SHP77 treated with DMSO at 0.1 percent for 48 hours (cell line): ENCODE measurements at regions not wholly inside any gene's neighbourhood (a gene's known extent, or its start where the extent isn't known, plus 50 kb on each side); places are given as distances from the start of the nearest gene placed in this dataset.
"Not testable (repeated sequence)": the region's sequence is repeated elsewhere in the genome, so short reads cannot be mapped to it uniquely, and the experiment has no call there.

ENCODE experiments used
- DNase-seq: peaks from one replicate; lab custom pipeline; 2025; lab: John Stamatoyannopoulos, UW

DNA sequence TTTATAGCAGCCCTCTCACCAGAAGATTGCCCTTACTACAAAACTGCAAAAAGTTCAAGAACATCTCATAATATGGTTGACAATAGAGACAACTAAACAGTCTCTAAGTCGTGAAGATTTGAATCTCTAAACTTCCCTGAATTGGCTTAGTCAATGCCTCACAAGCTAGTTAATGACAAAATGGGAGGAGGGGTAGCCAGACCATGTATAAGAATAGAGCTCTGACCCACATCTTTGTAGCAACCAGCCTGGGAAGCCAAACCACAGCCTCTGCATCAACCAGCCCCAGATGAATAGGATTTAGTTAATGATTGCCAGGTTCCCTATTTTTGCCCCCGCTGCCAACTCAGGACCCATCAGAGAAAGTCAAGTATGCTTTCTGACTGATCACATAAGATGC, 1265.9 kb upstream of the PCDH10 start:
- not testable (repeated sequence) for DNase-seq

DNA sequence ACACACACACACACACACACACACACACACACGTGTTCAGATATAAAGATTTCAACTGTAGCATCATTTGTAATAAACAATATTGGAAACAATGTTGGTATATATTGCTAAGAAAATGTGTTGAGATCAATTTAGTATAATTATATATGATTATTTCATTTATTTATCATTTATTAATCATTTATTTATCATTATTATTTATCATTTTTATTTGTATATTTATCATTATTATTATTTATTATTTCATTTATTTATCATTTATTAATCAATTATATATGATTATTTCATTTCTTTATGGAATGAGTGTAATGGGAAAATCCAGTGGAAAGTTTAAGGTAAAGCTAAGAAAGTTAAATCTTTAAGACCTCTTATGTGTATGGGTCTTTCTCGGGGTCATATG, 1223.4 kb upstream of the PCDH10 start:
- DNase-seq: not testable (repeated sequence)

GRCh38 chr4:131967646-131968045, 1181.4 kb upstream of the PCDH10 start:
- not testable (repeated sequence) for DNase-seq

GRCh38 chr4:131974730-131975129, 1174.4 kb upstream of the PCDH10 start:
- DNase-seq: no peak

- DNase-seq: not testable (repeated sequence)
These were observed 1173.6 kb upstream of the PCDH10 start for GRCh38 chr4:131975276-131976132.

DNA sequence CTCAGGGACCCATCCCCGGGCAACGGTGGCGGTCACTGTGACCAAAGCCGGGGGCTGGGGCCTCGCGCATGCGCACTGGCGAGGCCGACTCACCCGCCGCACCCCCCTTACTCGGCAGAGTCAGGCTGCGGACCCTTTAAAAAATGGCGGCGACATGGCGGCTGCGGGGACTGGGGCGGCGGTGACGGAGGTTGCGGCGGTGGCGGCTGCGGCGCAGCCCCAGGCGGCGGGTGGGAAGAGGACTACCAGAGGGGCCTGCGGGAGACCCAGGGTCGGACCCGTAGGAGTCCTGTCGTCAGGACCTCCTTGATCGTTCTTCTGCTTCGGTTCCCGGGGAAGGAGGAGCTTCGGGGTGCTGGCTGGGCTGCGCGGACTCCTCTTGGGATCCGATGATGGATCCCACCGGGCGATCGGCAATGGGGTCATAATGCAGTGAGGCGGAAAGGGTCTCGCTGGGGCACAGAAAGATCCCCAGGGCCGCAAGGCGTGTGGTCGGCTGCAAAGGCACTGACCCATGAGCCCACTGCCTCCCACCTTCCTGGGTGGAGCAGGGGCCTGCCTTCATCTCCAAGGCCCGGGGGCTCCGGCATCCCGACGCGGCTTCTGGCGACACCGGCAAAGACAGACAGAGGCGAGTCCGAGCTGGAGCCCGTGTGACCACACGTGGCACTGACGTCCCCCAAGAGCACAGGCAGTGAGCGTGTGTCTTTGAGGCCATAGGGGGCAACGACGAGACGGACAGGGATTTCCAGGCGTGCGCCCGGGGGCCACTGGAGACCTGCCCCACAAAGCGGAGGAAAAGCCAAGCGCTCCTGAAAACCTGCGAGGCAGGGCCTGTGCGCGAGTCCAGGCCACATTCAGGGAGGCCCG, 1172.7 kb upstream of the PCDH10 start:
- not testable (repeated sequence) for DNase-seq

DNA sequence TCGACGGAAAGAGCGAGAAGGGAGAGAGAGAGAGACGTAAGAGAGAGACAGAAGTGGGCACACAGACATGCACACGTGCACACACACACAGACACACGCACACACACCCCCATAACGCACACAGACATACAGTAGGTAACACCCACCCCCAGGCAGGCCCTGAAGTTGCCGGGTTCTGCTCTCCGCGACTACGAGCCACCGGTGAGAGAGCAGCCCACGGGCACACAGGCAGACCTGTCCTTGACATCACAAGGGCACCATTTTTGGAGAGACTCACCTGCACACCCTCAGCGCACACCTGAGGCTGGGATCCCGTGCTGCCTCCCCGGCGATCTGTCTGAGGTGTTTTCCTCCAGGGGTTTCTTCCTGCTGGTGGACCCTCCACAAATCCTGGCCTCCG, 1171.0 kb upstream of the PCDH10 start:
- DNase-seq: no peak

DNA sequence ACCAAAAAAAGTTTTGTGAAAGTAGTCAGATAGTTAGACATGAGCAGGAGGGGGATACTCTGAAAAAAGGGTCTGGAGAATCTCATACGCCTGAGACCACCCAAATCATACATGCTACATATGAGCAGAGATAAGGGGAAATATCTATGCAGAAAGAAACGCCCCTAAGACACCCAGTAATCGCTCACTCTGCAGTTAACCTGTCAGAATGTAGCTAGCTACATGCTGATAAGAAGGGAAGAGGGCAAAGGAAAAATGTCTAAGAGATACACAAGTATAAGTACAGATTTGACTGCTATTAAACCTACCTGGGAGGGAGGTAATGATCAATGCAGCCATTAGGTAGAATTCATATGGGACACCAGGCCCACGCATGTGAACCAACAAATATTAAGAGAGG, 1159.5 kb upstream of the PCDH10 start:
- no peak for DNase-seq

- DNase-seq: no peak
These were observed 1147.6 kb upstream of the PCDH10 start for GRCh38 chr4:132001542-132001941.

DNA sequence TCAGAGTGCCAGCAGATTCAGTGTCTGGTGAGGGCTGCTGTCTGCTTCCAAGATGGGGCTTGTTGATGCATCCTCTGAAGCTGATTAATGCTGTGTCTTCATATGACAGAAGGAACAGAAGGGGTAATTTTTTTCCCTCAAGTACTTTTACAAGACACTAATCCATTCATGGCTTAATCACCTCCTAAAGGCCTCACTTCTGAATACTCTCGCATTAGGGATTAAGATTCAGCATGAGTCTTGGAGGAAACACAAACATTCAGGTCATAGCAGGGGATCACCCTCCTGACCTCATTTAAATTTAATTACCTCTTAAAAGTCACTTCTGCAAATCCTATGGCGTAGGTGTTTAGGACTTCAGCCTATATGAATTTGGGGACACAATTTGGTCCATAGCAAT, 1145.5 kb upstream of the PCDH10 start:
- DNase-seq: no peak

- DNase-seq: no peak
These were observed 1133.8 kb upstream of the PCDH10 start for GRCh38 chr4:132015321-132015720.

DNA sequence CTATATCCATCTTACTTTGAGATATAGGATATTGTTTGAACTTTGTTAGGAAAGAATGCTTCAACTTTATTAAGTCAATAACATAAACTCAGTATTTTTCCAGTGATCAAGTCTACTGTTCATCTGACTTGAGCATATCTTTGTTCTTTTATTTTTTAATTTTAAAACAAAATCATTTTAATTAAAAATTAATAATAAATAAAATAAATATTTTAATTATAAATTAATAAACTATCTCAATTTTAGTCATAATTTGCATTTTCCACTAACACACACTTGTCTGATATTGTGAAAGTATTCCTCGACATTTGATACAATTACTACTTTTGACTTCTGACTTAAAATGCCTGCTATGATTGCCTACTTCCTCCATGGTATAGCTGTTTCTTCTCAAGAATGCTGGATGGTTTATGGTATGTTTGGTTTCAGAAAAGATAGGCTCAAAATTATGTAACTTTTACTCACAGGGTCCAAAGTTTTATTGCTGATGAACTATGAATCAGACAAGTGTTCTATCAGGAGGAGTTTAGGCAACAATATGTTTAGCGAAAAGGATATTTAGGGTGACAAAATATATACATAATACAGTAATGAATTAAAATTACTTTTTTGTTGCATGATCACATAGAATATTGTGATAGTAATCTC, 1132.3 kb upstream of the PCDH10 start:
- DNase-seq: no peak

GRCh38 chr4:132026166-132026565, 1122.9 kb upstream of the PCDH10 start:
- DNase-seq: peak; percentile 59

DNA sequence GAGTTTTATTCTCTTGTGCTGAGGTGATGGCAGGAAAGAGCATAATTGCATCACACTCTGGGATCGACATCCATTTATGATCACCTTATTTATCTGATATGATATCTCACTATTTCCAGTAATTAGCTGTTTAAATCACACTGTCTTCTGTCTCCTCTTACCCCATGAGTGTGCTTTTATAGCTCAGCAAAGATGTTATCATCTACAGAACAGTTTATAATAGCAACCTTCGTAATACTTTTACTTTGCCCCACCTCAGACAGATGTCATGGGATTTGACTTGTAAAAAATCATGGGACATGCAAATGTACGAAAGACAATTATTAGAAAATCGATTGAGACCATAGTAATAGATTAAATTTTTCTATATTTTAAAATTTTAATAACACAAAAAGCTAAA, 1122.3 kb upstream of the PCDH10 start:
- DNase-seq: no peak

DNA sequence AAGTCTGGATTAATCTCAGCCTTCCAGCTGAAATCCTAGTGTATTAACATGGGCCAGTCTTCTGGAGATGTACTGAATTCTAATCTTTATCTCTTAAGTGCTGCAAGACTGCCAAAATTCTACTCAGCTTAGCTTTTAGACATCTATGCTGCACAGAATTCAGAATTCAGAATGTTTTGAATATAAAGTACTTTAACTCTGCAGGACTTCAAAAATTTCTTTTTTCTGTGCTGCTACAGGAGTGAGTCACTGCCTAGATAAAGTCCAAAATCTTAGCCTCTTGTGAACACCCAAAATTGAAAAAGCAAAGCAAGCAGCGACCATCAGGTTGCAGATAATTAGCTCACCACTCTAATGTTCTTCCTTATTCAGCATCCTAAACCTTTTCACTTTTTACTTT, 1092.6 kb upstream of the PCDH10 start:
- DNase-seq: no peak

- DNase-seq: no peak
These were observed 1089.9 kb upstream of the PCDH10 start for GRCh38 chr4:132059227-132059626.

DNA sequence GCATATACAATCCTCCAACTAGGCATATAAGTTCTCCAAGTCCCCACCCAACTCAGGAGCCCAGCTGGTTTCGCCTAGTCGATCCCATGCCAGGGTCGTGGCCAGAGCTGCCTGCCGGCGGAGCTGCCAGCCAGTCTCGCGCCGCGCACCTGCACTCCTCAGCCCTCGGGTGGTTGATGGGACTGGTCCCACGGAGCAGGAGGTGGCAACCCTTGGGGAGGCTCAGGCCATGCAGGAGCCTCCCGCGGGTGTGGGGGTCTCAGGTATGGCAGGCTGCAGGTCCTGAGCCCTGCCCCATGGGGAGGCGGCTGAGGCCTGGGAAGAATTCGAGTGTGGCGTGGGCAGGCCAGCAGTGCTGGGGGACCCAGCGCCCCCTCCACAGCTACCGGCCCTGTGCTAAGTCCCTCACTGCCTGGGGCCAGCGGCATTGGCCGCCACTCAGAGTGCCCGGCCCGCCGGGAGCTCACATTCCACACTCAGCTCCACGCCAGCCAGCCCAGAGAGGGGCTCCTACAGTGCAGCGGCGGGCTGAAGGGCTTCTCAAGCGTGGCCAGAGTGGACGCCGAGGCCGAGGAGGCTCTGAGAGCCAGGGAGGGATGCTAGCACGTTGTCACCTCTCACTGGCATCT, 1086.4 kb upstream of the PCDH10 start:
- no peak for DNase-seq

GRCh38 chr4:132063829-132064228, 1085.3 kb upstream of the PCDH10 start:
- no peak for DNase-seq

DNA sequence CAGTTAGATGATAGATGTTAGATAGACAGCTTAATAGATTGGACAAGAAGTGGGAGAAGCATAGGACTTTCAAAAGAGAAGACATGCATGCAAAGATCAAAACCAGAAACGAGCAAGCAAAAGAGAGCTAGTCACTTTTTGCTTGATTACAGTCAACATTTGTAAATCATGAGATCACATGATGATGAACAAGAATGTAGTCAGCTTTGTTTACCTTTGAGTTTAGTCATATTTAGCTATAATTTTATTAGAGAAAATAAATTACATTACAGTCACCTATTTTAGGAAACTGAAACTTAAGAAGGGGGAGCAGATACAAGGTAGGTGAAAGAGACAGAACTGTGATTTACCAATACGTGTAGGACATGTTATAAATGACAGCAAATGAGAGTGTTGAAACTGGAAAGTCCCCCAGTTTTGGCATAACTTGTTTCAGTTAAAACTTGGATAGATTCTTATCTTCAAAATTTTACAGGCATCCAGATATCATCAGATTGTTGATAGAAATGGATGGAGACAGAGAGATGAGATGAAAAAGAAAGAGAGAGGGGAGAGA, 1083.1 kb upstream of the PCDH10 start:
- DNase-seq: no peak

DNA sequence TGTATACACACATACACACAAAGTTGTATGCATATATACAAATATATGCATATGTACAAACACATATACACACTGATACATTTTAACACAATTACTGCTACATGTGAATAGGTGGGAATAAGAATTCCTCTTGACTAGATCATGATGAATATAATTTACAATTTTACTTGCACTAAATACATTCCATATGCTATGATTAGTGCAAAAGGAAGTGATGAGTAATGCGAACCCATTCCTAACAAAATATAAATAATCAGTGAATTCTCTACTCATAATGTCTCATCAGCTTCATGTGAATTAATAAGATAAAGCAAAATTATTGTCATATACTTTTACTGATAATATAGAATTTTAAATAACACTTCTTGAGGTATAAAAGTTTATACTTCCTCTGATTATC, 1077.3 kb upstream of the PCDH10 start:
- DNase-seq: no peak

DNA sequence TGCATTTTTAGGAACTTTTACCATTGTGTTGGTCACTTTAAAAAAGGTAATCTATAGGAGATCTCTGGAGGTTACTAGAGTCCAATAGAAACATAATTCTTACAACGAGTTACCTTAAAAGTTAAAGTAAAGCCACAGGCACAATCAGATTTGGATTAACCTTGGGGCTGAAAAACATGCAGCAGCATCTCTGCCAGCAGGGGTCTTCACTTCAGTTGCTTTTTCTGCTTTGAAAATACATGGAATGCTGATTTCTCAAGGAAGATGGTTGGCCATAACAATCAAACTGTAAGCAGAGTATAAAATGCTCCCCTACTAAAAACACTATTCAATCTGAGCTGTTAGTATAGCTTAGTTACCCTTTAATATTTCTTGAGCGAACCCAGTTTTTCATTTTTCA, 1072.3 kb upstream of the PCDH10 start:
- no peak for DNase-seq

- no peak for DNase-seq
These were observed 1064.0 kb upstream of the PCDH10 start for GRCh38 chr4:132085105-132085504.
